GM19240 (cell line): ENCODE measurements at regions not wholly inside any gene's neighbourhood (a gene's known extent, or its start where the extent isn't known, plus 50 kb on each side); places are given as distances from the start of the nearest gene placed in this dataset.
"Not testable (repeated sequence)": the region's sequence is repeated elsewhere in the genome, so short reads cannot be mapped to it uniquely, and the experiment has no call there.

Source experiments
- DNase-seq: peaks from one replicate; pipeline ENCODE4 v3.0.0; 2011; ENCODE audit warnings: low spot score; ENCODE audit not compliant: insufficient read length

DNA sequence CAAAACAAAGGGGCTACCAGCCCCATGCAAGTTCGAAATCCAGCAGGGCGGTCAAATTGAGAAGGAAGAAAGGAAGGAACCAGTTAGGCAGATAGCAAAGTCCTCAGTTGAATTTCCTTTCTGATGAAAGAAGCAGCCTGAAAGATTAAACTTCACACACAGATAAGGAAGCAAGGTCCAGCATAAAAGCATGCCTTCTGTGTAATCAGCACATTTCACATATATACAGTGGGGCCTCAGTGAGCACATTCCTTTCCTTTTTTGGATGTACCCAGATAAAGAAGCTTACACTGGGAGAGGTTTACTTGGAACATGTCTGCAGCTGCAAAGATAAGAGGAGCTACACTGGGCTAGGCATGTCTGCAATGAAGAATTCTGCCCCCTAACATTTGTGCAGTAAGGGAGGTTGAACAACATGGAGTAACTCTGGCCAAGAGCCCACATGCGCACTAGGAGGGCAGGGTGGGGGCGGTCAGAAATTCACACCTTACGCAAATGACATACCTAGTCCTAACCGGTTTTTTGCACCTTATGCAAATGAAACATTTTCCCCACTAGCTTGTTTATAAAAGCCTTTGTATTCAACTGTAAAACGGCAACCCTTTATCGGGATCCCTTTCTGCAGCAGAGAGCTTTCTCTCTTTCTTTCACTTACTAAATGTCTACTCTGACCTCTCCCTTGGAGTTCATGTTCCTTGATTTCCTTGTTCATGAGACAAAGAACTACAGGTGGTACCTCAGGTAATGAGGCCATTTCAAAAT lies 149.7 kb upstream of the FBXL17 start:
- no peak for DNase-seq

DNA sequence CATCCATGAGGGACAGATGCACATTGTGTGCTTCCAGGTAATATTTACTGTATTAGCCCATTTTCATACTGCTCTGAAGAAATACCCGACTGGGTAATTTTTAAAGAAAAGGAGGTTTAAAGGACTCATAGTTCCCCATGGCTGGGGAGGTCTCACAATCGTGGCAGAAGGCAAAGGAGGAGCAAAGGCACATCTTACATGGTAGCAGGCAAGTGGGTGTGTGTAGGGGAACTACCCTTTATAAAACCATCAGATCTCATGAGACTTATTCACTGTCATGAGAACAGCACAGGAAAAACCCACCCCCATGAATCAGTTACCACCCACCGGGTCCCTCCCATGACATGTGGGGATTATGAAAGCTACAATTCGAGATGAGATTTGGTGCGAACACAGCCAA lies 148.8 kb upstream of the FBXL17 start:
- no peak for DNase-seq

DNA sequence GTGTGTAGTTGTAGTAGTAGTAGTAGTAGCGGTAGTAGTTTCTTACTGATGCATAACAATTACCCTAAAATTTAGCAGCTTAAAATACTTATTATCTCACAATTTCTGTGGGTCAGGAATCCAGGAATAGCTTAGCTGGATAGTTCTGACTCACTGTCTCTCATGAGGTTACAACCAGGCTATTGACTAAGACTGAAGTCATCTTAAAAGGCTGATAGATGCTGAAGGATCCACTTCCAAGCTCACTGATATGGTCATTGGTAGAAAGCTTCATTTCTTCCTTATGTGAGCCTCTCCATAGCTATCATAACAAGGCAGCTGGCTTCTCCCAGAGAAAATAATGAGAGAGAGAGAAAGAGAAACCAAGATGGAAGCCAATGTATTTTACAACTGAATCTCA lies 147.5 kb upstream of the FBXL17 start:
- DNase-seq = no peak

DNA sequence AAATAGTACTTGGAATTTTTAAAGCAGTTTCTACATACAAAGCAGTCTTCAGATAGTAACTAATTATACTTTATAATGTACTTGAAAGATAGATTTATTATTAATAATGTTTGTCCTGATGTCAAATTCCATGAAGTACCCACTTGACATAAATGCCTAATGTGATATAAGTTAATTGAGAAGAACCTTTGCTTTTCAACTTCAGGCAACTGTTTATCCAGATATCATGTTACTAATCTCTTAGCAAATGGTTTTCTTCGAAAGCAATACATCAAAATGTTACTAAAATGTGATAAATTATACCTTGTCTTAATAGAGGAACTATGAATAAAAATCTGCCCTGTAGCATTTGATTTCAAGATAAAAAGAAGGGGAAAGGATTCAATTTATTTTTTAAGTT lies 146.8 kb upstream of the FBXL17 start:
- no peak for DNase-seq

DNA sequence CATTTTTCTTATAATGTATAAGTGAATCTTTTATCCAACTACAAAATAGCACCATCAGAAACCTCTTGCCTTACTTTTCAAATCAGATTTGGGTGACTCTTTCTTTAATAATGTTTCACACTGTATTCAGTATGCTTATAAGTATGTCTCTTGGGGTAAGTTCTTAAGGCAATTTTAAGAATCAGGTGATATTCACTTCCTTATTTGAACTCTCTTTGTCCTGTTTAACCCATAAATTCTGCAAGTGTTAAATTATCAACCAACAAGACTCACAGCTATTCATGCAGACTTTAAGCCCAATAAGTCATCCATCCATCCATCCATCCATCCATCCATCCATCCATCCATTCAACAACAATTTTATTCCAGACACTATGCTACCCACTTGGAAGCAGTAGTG lies 142.7 kb upstream of the FBXL17 start:
- DNase-seq = no peak

DNA sequence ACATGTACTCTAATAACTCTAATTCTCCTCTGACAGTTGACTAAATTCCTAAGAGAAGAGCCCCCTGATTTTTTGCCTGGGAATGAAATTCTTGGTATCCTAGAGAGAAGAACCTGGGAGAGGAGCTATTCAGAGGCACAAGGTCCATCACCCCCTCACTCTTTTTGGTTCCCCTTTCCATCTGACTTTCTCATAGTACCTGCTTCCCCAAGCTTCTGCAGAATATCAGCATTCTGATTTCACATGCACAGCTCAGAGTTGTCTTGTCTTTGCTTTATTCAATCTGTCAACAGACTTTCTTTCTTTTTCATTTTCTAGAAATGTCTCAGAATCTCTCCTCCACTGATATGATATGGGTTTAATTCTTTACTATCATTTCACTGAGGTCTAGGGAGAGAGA lies 141.5 kb upstream of the FBXL17 start:
- no peak for DNase-seq

DNA sequence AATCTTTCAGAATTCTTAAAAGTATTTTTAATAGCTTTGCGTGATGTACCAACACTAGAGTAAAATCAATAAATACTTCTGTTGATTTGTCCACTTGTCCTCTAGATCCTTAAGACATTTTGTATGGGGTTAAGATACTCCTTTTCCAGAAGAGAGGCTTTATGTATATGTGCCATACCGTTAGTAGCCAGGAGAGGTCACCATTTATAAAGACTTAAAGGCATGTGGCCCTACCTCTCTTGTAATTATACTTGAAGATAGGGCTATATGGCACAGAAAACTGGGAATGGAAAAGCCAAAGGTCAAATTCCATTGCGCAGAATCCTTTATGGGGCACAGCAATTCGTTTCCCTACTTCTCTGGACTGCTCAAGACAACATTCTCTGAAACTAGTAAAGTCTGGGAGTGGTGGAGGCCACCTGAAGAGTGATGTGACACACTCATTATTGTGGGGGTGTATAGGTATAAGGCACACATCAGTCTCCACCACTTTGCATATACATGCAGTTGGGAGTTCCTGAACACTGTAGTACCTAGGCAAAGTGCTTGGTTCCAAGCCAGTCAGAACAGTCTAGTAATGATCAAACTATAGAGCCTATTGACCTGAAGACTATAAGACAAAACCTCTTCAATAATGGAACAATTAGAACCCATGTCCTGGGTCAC lies 140.1 kb upstream of the FBXL17 start:
- no peak for DNase-seq

DNA sequence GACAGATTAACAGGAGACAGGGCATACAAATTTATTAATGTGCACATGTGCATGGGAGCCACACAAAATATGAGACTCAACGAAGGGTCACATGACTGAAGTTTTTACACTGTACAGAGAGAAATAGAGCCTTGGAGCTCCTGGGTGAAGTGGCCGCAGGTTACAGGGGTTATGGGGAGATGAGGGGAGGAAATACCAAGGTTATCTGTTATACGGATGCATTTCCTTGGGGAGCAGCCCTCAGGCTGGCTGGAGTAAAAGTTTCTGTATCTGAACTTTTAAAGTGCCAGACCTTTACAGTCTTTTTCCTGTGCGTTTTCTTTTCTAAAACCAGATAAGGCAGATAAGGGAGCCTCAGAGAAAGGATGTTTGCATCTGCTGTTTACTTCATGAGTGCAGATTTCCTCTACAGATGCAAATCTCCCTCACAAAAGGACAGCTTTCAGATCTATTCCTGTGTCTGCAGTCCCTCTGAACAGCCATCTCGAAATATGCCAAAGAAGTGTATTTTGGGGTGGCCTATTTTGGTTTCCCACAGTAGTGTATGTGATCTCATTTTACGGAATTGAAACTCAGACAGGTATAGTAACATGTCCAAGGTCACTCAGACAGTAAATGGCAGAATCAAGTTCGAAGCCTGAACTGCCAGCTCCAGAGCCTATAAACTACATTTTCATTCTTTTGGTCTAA lies 139.3 kb upstream of the FBXL17 start:
- no peak for DNase-seq

DNA sequence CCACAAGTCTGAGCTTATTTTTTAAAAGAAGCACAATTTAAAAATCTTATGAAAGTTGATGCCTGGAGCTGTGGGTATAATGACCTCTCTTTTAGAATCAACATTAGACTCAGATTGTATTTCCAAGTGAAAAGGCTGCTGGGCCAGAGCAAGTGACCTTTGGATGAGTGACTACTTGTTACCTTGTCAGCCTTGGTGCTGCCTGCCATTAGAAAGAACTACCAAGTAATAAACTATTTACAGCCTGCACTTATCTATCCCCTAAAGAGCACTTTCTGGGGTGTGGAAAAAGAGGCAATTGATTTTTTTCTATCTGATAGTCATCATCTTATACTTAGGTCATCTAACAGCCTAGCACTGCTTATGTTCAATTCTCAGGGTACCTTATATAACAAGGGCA lies 134.9 kb upstream of the FBXL17 start:
- DNase-seq = no peak

DNA sequence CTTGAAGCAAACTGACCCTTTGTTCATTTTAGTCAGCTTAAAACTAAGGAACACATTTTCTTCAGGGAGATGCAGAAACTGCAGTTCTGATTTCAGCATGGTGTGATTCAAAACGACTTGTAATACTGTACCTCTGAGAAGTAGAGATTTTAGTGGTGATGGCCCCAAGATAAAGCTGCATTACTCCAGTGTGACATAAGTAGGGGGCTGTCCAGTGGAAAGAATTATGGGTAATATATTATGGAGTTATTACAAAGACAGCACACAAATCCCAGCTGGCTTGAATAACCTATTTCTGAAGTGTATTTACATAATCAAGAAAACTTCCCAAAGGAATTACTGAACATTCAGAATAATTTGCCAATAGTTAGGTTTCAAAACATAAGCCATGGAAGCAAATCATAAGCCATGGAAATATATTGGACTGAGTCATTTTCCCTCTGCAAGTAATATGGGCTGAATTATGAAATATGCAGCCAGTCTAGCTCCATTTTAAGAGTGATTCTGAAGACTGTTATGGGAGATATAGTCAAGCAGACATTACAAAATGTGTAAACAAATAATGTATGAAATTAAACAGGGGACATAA lies 133.7 kb upstream of the FBXL17 start:
- DNase-seq = no peak

DNA sequence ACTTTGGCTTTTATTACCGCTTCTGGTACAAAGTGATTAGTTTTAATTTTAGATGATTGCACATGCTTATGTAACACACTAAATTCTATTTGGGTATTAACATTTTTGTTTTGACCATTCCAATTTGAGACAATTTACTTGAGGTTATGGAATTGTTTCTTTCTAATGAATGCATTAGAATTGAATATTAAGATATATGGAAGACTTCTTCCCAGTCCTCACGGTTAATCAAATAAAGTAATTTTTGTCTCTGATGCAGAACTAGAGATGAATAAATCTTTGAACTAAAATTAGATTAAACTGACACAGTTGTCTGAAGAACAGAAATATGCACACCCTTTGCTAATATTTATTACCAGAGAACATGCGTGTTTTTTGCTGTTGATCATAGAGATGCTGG lies 127.1 kb upstream of the FBXL17 start:
- DNase-seq = no peak

DNA sequence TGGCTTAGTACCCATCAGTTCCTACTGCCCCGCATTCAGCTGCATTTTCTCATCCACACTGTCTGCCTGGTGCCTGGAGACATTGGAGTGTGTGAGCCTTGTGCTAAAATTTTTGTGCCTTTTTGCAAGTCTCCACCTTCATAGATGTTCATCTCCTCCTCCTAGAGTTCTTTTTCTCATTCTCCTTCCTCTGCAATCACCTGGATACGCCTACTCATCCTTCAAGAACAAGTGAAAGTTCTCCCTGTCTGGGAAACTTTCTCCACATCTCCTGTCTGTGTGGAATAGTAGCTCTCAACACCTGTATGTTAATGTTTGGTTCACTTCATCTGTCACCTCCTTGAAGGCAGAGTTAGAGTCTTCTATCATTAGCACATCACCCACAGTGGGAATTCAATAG lies 125.7 kb upstream of the FBXL17 start:
- DNase-seq = no peak

DNA sequence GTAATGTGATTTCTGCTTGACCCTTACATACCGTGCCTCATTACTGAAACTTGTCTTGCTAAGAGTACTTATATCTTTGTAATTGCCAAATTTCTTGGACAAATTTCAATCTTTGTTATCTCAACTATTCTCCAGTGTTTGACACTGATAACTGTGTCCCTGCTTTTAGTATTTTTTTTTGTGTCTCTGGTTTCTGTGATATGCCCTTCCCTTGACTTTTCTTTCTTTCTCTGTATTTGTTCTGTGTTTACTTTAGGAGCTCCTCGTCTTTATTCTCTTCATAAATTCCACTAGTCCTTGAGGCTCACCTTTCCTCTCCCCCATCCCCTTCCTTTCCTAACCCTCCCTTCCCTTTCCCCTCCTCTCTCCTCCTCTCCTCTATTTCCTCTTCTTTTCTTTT lies 123.7 kb upstream of the FBXL17 start:
- no peak for DNase-seq

DNA sequence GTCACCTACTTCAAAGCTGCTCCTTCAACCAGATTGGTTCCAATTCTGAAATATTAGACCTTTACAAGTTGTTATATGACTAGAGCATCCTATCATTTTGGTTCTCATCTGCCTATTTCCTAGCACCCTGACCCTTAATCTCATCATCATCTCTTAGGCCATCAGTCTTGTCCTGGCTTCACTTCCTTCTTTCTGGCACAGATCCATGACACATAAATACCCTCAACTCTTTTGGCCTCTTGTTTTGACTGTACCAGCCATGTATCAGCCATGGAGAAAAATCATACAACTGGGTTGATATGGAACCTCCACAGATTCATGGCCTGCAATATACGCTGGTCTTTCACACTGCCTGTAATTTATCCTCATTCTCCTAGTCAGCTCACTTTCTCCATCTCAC lies 123.1 kb upstream of the FBXL17 start:
- DNase-seq = no peak

DNA sequence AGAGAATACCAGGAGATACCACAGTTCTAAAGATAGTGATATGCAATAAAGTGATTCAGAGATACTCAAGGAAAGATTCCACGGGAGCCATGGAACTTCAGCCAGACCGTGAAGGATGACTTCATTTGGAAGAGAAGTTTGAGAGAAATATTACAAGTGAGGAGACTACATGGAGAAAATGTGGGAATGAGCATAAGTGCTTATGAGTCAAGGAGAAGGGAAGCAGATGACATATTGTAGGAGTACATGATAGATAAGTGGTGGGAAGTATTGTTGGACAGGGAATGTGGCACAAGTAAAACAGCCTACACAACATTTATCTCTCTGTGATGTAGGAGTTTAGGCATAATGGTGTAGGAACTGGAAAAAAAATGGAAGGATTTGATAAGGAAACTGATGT lies 122.1 kb upstream of the FBXL17 start:
- DNase-seq = no peak

DNA sequence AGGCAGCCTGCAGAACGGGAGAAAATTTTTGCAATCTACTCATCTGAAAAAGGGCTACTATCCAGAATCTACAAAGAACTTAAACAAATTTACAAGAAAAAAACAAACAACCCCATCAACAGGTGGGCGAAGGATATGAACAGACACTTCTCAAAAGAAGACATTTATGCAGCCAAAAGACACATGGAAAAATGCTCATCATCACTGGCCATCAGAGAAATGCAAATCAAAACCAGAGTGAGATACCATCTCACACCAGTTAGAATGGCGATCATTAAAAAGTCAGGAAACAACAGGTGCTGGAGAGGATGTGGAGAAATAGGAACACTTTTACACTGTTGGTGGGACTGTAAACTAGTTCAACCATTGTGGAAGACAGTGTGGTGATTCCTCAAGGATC lies 113.7 kb upstream of the FBXL17 start:
- DNase-seq = not testable (repeated sequence)

DNA sequence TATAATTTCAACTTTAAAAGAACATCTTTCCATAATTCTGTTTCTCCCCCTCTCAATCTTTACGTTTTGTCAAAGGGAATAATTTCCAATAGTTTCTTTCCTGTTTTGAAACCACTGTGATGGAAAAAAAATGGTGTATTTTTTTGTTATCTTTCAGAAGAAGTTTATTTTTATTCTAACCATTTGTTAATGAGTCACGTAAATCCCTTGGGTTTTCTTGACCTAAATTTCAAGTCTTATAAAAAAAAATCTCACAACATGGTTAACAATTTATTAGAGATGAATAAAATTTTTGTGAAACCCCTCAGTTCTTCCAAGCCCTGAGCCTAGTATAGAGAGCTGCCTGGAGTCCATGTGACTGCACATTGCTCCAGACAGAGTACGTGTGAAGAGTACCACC lies 106.1 kb upstream of the FBXL17 start:
- no peak for DNase-seq

DNA sequence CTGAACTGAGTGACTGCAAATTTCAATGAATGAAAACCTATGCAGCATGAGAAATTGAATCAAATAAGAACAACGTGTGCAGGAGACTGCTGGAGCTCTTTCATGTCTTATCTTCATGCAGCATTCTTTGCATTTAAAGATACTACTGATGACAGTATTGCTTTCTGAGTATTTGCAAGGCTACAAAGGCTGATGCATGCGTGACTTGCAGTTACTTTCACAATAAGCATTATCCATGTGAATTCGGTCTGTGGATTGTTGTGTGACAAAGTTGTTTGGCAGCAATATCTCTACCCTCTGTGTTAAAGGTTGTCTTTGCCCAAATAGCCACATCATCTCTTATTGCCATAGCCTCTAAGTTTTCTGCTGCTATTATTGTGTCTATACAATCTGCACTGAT lies 102.1 kb upstream of the FBXL17 start:
- no peak for DNase-seq

DNA sequence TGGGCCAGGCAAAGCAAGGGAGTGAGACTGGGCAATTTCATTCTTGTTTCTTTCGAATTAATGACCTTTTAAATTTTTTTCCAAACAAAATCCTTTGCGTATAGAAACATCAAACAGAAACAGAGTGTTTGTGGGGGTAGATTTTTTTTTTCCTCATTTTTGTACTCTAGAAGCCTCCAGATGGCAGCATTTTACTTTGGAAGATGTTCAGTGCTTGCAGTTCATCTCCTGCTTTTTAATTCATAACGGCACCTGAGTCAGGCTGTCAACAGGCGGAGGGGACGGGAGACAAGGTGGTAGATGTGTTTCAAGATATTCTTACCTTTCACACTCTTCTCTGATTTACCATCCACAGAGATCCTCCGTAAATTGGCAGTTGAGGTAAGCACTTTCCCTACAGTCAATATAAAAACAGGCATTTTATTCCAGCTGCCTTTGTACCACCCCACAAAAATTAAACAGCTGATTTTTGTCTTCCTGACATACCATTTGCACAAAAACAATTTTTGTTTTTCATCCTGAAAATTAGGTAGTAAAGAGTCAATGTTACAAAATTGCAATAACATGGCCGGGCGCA lies 99.5 kb upstream of the FBXL17 start:
- no peak for DNase-seq

DNA sequence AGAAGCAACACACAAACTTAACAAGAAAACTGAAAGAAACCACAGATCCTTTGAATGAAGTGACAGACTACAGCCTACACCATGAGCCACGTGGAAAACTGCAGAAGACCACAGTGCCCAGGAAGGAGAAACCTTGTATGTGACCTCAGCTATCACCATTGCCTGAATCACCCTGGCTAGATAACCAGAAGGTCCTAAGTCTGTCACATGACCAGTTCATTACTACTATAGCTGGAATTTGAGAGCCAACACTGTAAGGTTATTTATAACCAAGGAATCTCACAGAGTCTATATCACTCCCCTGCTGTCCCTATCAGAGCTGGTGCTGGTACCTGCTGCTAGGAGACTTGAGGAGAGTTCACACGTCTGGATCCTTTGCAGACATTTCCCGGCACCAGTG lies 90.3 kb upstream of the FBXL17 start:
- DNase-seq = no peak

DNA sequence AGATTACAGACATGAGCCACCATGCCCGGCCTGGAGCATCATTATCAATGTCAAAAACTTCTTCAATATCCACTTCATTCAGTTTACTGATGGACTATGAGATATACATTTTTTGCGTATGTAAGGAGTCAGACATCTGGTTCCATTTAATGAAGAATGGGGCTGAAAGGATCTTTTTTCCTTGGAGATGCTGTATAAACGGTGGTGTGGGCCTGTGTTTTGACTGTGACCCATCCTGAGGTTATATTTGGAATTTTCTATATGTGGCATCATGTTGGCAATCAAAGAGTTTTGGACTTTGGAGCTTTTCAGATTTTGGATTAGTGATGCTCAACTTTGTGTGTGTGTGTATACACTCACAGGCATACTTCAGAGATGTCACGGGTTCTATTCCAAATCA lies 85.7 kb upstream of the FBXL17 start:
- DNase-seq = no peak
